CD4-positive, alpha-beta memory T cell (primary cell): ENCODE measurements at regions not wholly inside any gene's neighbourhood (a gene's known extent, or its start where the extent isn't known, plus 50 kb on each side); places are given as distances from the start of the nearest gene placed in this dataset.
A peak's percentile ranks its signal among the peaks of the same experiment; 100 is the strongest.

ENCODE experiments used
- CTCF ChIA-PET: fragments of 350-600 bp; sonication (Branson Sonifier 250); formaldehyde crosslinking; loops from one replicate; lab custom pipeline; 2021; ENCODE audit warnings: inconsistent platforms; ENCODE audit not compliant: partially characterized antibody; lab: Charles Lee
- POLR2A ChIA-PET: fragments of 350-600 bp; sonication (Branson Sonifier 250); formaldehyde crosslinking; loops from one replicate; lab custom pipeline; 2021; ENCODE audit not compliant: partially characterized antibody; lab: Charles Lee
- DNase-seq, 5 donors: peaks; one replicate each; pipeline versions ENCODE4 v3.0.0 to v3.0.0-alpha.2; 2020 to 2022; ENCODE audit warnings: mixed read lengths in 1 of 5
- H3K27ac ChIP-seq: one replicate; pipeline ENCODE4 v1.7.0; 2013; ENCODE audit warnings: low read depth, low read length
- H3K27me3 ChIP-seq: 2 replicates; pipeline ENCODE4 v1.7.0; 2013; ENCODE audit warnings: mild to moderate bottlenecking, low read length, moderate library complexity; ENCODE audit not compliant: insufficient read depth
- H3K36me3 ChIP-seq: 2 replicates; pipeline ENCODE4 v1.7.0; 2013; ENCODE audit warnings: mild to moderate bottlenecking, low read length, moderate library complexity; ENCODE audit not compliant: insufficient read depth
- H3K4me1 ChIP-seq: 2 replicates; pipeline ENCODE4 v1.7.0; 2013; ENCODE audit warnings: mild to moderate bottlenecking, low read length, moderate library complexity; ENCODE audit not compliant: insufficient read depth
- H3K4me3 ChIP-seq, 2 donors: one replicate each; pipeline ENCODE4 v1.7.0; 2013; ENCODE audit warnings: low read length in 2 of 2, mild to moderate bottlenecking in 1 of 2
- H3K9me3 ChIP-seq, 2 donors: one replicate each; pipeline ENCODE4 v1.7.0; 2013; ENCODE audit warnings: low read length in 2 of 2, control low read depth in 1 of 2; ENCODE audit not compliant: control insufficient read depth in 1 of 2
- H3K27ac Mint-ChIP-seq, 7 donors: one replicate each; pipeline ENCODE4 v1.8.0; 2020 to 2021; ENCODE audit warnings: mixed read lengths in 7 of 7, mild to moderate bottlenecking in 6 of 7, inconsistent platforms in 3 of 7, moderate library complexity in 3 of 7
- H3K27me3 Mint-ChIP-seq, 2 donors: one replicate each; pipeline ENCODE4 v1.8.0; 2020 to 2021; ENCODE audit warnings: mixed read lengths in 2 of 2
- H3K36me3 Mint-ChIP-seq, 2 donors: one replicate each; pipeline ENCODE4 v1.8.0; 2020 to 2021; ENCODE audit warnings: mixed read lengths in 2 of 2, inconsistent platforms in 1 of 2, mild to moderate bottlenecking in 1 of 2
- H3K4me1 Mint-ChIP-seq, 4 donors: one replicate each; pipeline ENCODE4 v1.8.0; 2020 to 2021; ENCODE audit warnings: mixed read lengths in 4 of 4, mild to moderate bottlenecking in 1 of 4
- H3K4me3 Mint-ChIP-seq, 8 donors: one replicate each; pipeline ENCODE4 v1.8.0; 2020 to 2021; ENCODE audit warnings: mixed read lengths in 8 of 8, mild to moderate bottlenecking in 7 of 8, moderate library complexity in 6 of 8, inconsistent platforms in 3 of 8
- H3K9me3 Mint-ChIP-seq, 8 donors: one replicate each; pipeline ENCODE4 v1.8.0; 2020 to 2021; ENCODE audit warnings: mixed read lengths in 8 of 8, mild to moderate bottlenecking in 5 of 8, inconsistent platforms in 3 of 8, moderate library complexity in 1 of 8
- intact Hi-C: fragments of 100-400 bp; cut with micrococcal nuclease; formaldehyde crosslinking; loops from one replicate; pipeline ENCODE4 v1.15.1; 2023

GRCh38 chr11:111438846-111439520 lies 59.9 kb upstream of the POU2AF1 start:
- Mint-ChIP-seq H3K27me3 (peaks cover 0 to 1% of the 10 kb centered on the region in 2 donors), H3K4me1 (peaks cover 7 to 15% (median 11%) of the 10 kb centered on the region in 4 donors), H3K9me3 (no peaks in the 10 kb centered on the region), H3K36me3 (no peaks in the 10 kb centered on the region), H3K27ac (peak overlapping the region in 1 of 7 donors; percentile 56), H3K4me3 (no peak overlapping the region)
- Histone ChIP-seq H3K36me3 (no peaks in the 10 kb centered on the region), H3K9me3 (no peaks in the 10 kb centered on the region), H3K4me1 (peaks cover 11% of the 10 kb centered on the region), H3K4me3 (no peak overlapping the region), H3K27ac (no peak overlapping the region), H3K27me3 (no peaks in the 10 kb centered on the region)
- POLR2A ChIA-PET: no interaction called here
- intact Hi-C loops: no loop called here
- CTCF ChIA-PET: interaction anchor here (1.5 to 2.6 kb wide), 4 partner anchors 10 to 156 kb away, joined by 4 to 14 read pairs (median 10); no protein-coding TSS in a partner anchor
- DNase-seq: no peak

- Mint-ChIP-seq H3K27ac (peak overlapping the region in 1 of 7 donors; percentile 1), H3K9me3 (no peaks in the 10 kb centered on the region), H3K4me3 (peak overlapping the region in 1 of 8 donors; percentile 7), H3K4me1 (peaks cover 7 to 15% (median 7%) of the 10 kb centered on the region in 4 donors), H3K36me3 (no peaks in the 10 kb centered on the region), H3K27me3 (peaks cover 0 to 1% of the 10 kb centered on the region in 2 donors)
- Histone ChIP-seq H3K9me3 (no peaks in the 10 kb centered on the region), H3K4me3 (no peak overlapping the region), H3K4me1 (peaks cover 11% of the 10 kb centered on the region), H3K27ac (no peak overlapping the region), H3K27me3 (no peaks in the 10 kb centered on the region), H3K36me3 (no peaks in the 10 kb centered on the region)
- POLR2A ChIA-PET: interaction anchor here (1.2 to 1.3 kb wide), 2 partner anchors 9 to 10 kb away, joined by 5 to 6 read pairs; no protein-coding TSS in a partner anchor
- DNase-seq: no peak
- intact Hi-C loops: no loop called here
- CTCF ChIA-PET: interaction anchor here (1.0 to 3.4 kb wide), 7 partner anchors 8 to 155 kb away, joined by 4 to 38 read pairs (median 12); no protein-coding TSS in a partner anchor
These were observed 59.1 kb upstream of the POU2AF1 start for GRCh38 chr11:111438168-111438567.

GRCh38 chr11:111435046-111435698 lies 56.1 kb upstream of the POU2AF1 start:
- H3K4me3 ChIP-seq: no peak overlapping the region
- no peaks in the 10 kb centered on the region for H3K27me3 ChIP-seq
- H3K4me1 Mint-ChIP-seq: peaks cover 4 to 9% (median 6%) of the 10 kb centered on the region in 4 donors
- H3K27me3 Mint-ChIP-seq: peaks cover 4 to 6% of the 10 kb centered on the region in 2 donors
- H3K36me3 Mint-ChIP-seq: no peaks in the 10 kb centered on the region
- no peaks in the 10 kb centered on the region for H3K9me3 Mint-ChIP-seq
- no peak for DNase-seq
- peaks cover 11% of the 10 kb centered on the region for H3K4me1 ChIP-seq
- ChIA-PET POLR2A (no interaction called here), CTCF (interaction anchor here (1.4 to 3.4 kb wide), 3 partner anchors 8 to 153 kb away, joined by 5 to 38 read pairs (median 6); no protein-coding TSS in a partner anchor)
- H3K27ac ChIP-seq: no peak overlapping the region
- intact Hi-C loops: no loop called here
- H3K27ac Mint-ChIP-seq: no peak overlapping the region
- H3K36me3 ChIP-seq: no peaks in the 10 kb centered on the region
- peak overlapping the region in 1 of 8 donors; percentile 10 for H3K4me3 Mint-ChIP-seq
- H3K9me3 ChIP-seq: no peaks in the 10 kb centered on the region

GRCh38 chr11:111429066-111429506 lies 50.0 kb upstream of the POU2AF1 start:
- H3K27ac Mint-ChIP-seq: no peak overlapping the region
- H3K36me3 Mint-ChIP-seq: no peaks in the 10 kb centered on the region
- no peaks in the 10 kb centered on the region for H3K9me3 Mint-ChIP-seq
- intact Hi-C loops: loop anchor here (1.0 to 5.0 kb wide), 3 partner anchors 52 to 146 kb away; partner anchors contain the start of gene POU2AF1
- Histone ChIP-seq H3K4me3 (no peak overlapping the region), H3K27me3 (no peaks in the 10 kb centered on the region), H3K36me3 (no peaks in the 10 kb centered on the region), H3K4me1 (no peaks in the 10 kb centered on the region), H3K27ac (no peak overlapping the region), H3K9me3 (no peaks in the 10 kb centered on the region)
- no peaks in the 10 kb centered on the region for H3K4me1 Mint-ChIP-seq
- ChIA-PET CTCF (interaction anchor here (0.7 to 14.6 kb wide), 17 partner anchors 8 to 1014 kb away, joined by 3 to 233 read pairs (median 7); partner anchors contain the start of gene POU2AF1), POLR2A (interaction anchor here (0.7 to 1.8 kb wide), 2 partner anchors 8 to 146 kb away, joined by 3 to 6 read pairs; no protein-coding TSS in a partner anchor)
- H3K4me3 Mint-ChIP-seq: no peak overlapping the region
- peak in 4 of 5 donors; percentile 33 to 41 (median 40) for DNase-seq
- H3K27me3 Mint-ChIP-seq: peaks cover 3 to 10% of the 10 kb centered on the region in 2 donors
